ENCODE measurements at regions not wholly inside any gene's neighbourhood (a gene's known extent, or its start where the extent isn't known, plus 50 kb on each side); places are given as distances from the start of the nearest gene placed in this dataset.

- H3K9me3 Mint-ChIP-seq (ENCODE audit: low read depth): peaks cover 6% of the 10 kb centered on the region
- no peak for TF ChIP-seq CTCF (IDR thresholded peaks at IDR 0.05)
- no peak overlapping the region for H3K27ac Mint-ChIP-seq (ENCODE audit: unreplicated experiment)
- H3K36me3 Mint-ChIP-seq (ENCODE audit: low read depth): no peaks in the 10 kb centered on the region
- H3K4me1 Mint-ChIP-seq (ENCODE audit: low read depth): peaks cover 60% of the 10 kb centered on the region
- DNase-seq (ENCODE audit: low spot score): peak; percentile 43
- H3K4me3 Mint-ChIP-seq (ENCODE audit: unreplicated experiment): no peak overlapping the region
- H3K27me3 Mint-ChIP-seq (ENCODE audit: low read depth): no peaks in the 10 kb centered on the region
Measured at GRCh38 chr12:116390401-116391335, 113.2 kb upstream of the MED13L start.

- no peak overlapping the region for H3K27ac Mint-ChIP-seq (ENCODE audit: unreplicated experiment)
- H3K9me3 Mint-ChIP-seq (ENCODE audit: low read depth): peaks cover 6% of the 10 kb centered on the region
- TF ChIP-seq CTCF (IDR thresholded peaks at IDR 0.05): no peak
- H3K4me1 Mint-ChIP-seq (ENCODE audit: low read depth): peaks cover 61% of the 10 kb centered on the region
- no peaks in the 10 kb centered on the region for H3K36me3 Mint-ChIP-seq (ENCODE audit: low read depth)
- no peak for DNase-seq (ENCODE audit: low spot score)
- no peak overlapping the region for H3K4me3 Mint-ChIP-seq (ENCODE audit: unreplicated experiment)
- H3K27me3 Mint-ChIP-seq (ENCODE audit: low read depth): no peaks in the 10 kb centered on the region
Measured at GRCh38 chr12:116391501-116391900, 114.0 kb upstream of the MED13L start.

GRCh38 chr12:116392061-116392460 is 114.6 kb upstream of the MED13L start:
- no peaks in the 10 kb centered on the region for H3K36me3 Mint-ChIP-seq (ENCODE audit: low read depth)
- H3K4me1 Mint-ChIP-seq (ENCODE audit: low read depth): peaks cover 62% of the 10 kb centered on the region
- no peaks in the 10 kb centered on the region for H3K27me3 Mint-ChIP-seq (ENCODE audit: low read depth)
- peak overlapping the region; percentile 65 for H3K27ac Mint-ChIP-seq (ENCODE audit: unreplicated experiment)
- DNase-seq (ENCODE audit: low spot score): peak; percentile 28
- peaks cover 6% of the 10 kb centered on the region for H3K9me3 Mint-ChIP-seq (ENCODE audit: low read depth)
- H3K4me3 Mint-ChIP-seq (ENCODE audit: unreplicated experiment): no peak overlapping the region
- TF ChIP-seq CTCF (IDR thresholded peaks at IDR 0.05): no peak

- no peaks in the 10 kb centered on the region for H3K27me3 Mint-ChIP-seq (ENCODE audit: low read depth)
- no peak overlapping the region for H3K27ac Mint-ChIP-seq (ENCODE audit: unreplicated experiment)
- peaks cover 11% of the 10 kb centered on the region for H3K9me3 Mint-ChIP-seq (ENCODE audit: low read depth)
- H3K4me3 Mint-ChIP-seq (ENCODE audit: unreplicated experiment): no peak overlapping the region
- peaks cover 64% of the 10 kb centered on the region for H3K4me1 Mint-ChIP-seq (ENCODE audit: low read depth)
- H3K36me3 Mint-ChIP-seq (ENCODE audit: low read depth): no peaks in the 10 kb centered on the region
- TF ChIP-seq CTCF (IDR thresholded peaks at IDR 0.05): no peak
- DNase-seq (ENCODE audit: low spot score): peak; percentile 41
Measured at GRCh38 chr12:116393255-116393654, 115.8 kb upstream of the MED13L start.

- TF ChIP-seq CTCF (IDR thresholded peaks at IDR 0.05): no peak
- peaks cover 57% of the 10 kb centered on the region for H3K4me1 Mint-ChIP-seq (ENCODE audit: low read depth)
- peaks cover 5% of the 10 kb centered on the region for H3K36me3 Mint-ChIP-seq (ENCODE audit: low read depth)
- H3K27ac Mint-ChIP-seq (ENCODE audit: unreplicated experiment): no peak overlapping the region
- no peaks in the 10 kb centered on the region for H3K27me3 Mint-ChIP-seq (ENCODE audit: low read depth)
- H3K9me3 Mint-ChIP-seq (ENCODE audit: low read depth): peaks cover 17% of the 10 kb centered on the region
- DNase-seq (ENCODE audit: low spot score): peak; percentile 32
- no peak overlapping the region for H3K4me3 Mint-ChIP-seq (ENCODE audit: unreplicated experiment)
Measured at GRCh38 chr12:116393859-116394650, 116.6 kb upstream of the MED13L start.

All from chondrocyte (in vitro differentiated cells).